Mammary epithelial cell (primary cell): ENCODE measurements at regions not wholly inside any gene's neighbourhood (a gene's known extent, or its start where the extent isn't known, plus 50 kb on each side); places are given as distances from the start of the nearest gene placed in this dataset.

Experiments
- CTCF ChIP-seq, 2 donors: IDR thresholded peaks in 1 of 2; conservative IDR thresholded peaks in 1 of 2; 2 replicates each; pipeline ENCODE4 v1.5.1; 2011 to 2012; ENCODE audit warnings: inconsistent platforms in 2 of 2, low read length in 2 of 2, mild to moderate bottlenecking in 2 of 2, control low read depth in 1 of 2, low read depth in 1 of 2; ENCODE audit not compliant: insufficient read depth in 1 of 2; ENCODE audit errors: extremely low read depth in 1 of 2
- EZH2 ChIP-seq: IDR thresholded peaks from 2 replicates; pipeline ENCODE4 v1.6.1; 2012; ENCODE audit warnings: low read length, inconsistent platforms, borderline replicate concordance

DNA sequence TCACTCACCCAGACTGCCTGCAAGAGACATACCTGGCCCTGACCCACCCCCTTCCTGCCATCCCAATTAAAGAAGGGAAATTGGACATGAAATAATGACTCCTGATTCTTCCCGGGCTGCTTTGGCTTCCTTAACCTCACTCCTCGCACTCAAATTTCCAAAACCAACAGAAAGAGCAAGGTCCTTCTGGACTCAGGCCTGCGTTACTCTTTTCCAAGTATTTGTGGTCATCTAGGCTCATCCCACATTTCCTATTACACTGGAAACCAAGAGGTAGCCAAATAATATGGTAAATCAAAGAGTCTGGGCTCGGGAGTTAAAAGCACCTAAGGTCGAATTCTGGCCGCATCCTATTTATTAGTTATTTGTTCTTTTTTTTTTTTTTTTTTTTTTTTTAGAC, 359.3 kb downstream of the NPIPA8 start:
- TF ChIP-seq CTCF (conservative IDR thresholded peaks at IDR 0.05 in 1 of 2, IDR thresholded peaks at IDR 0.05 in 1 of 2; ENCODE audit: extremely low read depth in 1 of 2, insufficient read depth in 1 of 2, low read depth in 1 of 2, low read length in 2 of 2): no peak
- TF ChIP-seq EZH2: no peak
